Hippocampal formation (tissue), 2 donors: ENCODE measurements at regions not wholly inside any gene's neighbourhood (a gene's known extent, or its start where the extent isn't known, plus 50 kb on each side); places are given as distances from the start of the nearest gene placed in this dataset.
"Not testable (repeated sequence)": the region's sequence is repeated elsewhere in the genome, so short reads cannot be mapped to it uniquely, and the experiment has no call there.

Experiments used
- DNase-seq, 2 donors: peaks; one replicate each; lab custom pipeline; 2025; lab: John Stamatoyannopoulos, UW

DNA sequence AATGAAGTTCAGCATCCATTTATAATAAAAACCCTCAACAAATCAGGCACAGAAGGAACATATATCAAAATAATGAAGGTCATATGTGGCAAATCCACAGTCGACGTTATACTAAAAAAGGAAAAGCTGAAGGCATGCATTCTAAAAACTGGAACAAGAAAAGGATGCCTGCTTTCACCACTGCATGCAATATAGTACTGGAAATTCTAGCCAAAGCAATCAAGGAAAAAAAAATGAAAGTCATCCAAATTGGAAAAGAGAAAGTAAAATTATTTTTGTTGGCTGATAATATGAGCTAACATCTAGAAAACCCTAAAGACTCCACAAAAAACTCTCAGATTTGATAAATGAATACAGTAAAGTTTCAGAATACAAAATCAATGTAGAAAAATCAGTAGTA is 1123.2 kb downstream of the TBL1XR1 start:
- no peak for DNase-seq

GRCh38 chr3:176071943-176072342 is 1125.3 kb downstream of the TBL1XR1 start:
- DNase-seq = no peak

- no peak for DNase-seq
Measured at GRCh38 chr3:176068750-176069149, 1128.5 kb downstream of the TBL1XR1 start.

DNA sequence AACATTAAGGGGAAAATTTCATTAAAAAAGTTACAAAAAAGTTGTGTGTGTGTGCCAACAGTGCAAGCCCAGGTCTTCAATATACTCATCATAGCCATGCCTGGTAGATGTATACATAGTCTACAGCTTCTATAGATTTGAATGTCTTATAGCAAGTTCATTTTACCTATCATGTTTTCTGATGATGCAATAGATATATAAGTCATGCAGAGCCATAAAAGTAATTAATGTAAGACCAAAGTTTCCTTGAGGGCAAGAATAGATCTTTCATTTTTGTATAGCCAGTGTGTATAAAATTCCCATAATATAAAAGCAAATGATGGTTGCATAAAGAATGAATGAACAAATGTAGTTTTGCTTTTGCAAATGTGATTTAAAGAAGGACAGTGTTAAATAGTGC is 1138.4 kb downstream of the TBL1XR1 start:
- DNase-seq = no peak

DNA sequence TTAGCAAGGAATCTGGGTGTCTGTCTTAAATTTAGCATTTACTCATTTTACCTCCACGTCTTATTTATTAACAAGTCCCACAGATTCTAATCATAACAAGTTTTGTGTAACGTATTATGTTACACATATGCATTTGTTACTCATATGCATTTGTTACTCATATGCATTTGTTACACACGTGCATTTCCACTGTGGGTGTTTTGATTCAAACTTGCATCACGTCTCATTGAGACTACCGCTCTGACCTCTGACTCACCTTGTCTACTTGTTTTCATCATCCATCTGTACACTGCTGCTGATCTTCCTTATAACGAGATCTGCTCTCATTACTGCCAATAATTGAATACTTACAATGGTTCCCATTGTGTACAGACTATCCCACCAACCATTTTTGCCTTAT is 1141.4 kb downstream of the TBL1XR1 start:
- no peak for DNase-seq

DNA sequence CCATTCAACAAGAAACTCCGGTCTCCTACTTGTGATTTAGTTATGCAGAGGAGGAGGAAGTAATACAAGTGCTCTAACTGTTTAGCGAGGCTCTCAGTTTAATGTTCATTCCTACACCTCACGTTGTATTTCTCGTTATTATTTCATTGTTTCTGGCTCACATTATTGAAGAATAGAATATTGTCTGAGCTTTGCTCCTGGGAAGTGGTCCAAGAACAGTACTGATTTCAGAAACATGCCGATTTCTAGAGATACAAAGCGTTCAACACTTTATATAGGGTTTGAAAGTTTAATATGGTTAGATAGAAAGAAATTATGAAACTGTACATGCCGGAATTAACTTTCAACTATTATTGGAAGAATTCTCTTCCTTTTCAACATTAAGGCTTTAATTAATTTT is 1145.5 kb downstream of the TBL1XR1 start:
- DNase-seq = no peak

DNA sequence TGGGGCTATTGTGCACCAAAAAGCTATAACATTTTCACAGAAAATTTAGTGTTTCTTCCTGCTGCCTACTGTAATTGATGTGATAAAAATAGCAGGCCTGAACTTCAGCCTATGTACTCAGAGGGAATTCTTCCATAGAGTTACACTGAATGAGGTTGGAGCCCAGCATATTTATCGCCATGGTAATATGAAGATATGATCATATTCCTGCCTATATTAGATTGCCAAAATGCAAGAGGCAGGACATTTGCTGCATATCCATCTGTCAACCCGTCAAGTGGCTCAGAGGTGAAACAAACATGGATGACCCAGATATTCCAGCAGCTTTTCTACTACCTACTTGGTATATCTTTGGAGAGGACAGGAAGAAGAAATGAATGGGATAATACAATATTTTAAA is 1150.6 kb downstream of the TBL1XR1 start:
- no peak for DNase-seq

GRCh38 chr3:176041812-176042211 is 1155.5 kb downstream of the TBL1XR1 start:
- peak in 1 of 2 donors; percentile 2 for DNase-seq

- no peak for DNase-seq
Measured at GRCh38 chr3:176041185-176041584, 1156.1 kb downstream of the TBL1XR1 start.

GRCh38 chr3:176037636-176038035 is 1159.6 kb downstream of the TBL1XR1 start:
- DNase-seq = no peak

DNA sequence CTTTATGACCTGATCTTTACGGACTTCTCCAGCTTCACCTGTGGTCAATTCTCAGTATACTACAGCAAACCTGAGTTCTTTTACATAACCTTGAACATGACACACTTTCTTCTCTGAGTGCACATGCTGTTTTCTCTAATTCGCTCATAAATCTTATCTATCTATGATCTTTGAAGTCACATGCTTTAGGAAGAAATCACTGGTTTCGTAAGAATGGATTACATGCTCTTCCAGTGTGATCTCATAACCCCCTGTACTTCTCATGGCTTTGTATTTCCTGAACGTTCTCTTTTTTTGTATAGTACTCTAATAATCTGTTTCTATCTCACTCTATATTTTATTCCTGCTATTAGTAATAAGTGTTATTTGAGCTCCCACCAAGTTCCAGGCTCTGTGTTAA is 1165.2 kb downstream of the TBL1XR1 start:
- DNase-seq = no peak

GRCh38 chr3:176016203-176016602 is 1157.1 kb downstream of the NAALADL2 start:
- DNase-seq = not testable (repeated sequence)

DNA sequence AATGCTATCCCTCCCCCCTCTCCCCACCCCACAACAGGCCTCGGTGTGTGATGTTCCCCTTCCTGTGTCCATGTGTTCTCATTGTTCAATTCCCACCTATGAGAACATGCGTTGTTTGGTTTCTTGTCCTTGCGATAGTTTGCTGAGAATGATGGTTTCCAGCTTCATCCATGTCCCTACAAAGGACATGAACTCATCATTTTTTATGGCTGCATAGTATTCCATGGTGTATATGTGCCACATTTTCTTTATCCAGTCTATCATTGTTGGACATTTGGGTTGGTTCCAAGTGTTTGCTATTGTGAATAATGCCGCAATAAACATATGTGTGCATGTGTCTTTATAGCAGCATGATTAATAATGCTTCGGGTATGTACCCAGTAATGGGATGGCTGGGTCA is 1156.1 kb downstream of the NAALADL2 start:
- not testable (repeated sequence) for DNase-seq

DNA sequence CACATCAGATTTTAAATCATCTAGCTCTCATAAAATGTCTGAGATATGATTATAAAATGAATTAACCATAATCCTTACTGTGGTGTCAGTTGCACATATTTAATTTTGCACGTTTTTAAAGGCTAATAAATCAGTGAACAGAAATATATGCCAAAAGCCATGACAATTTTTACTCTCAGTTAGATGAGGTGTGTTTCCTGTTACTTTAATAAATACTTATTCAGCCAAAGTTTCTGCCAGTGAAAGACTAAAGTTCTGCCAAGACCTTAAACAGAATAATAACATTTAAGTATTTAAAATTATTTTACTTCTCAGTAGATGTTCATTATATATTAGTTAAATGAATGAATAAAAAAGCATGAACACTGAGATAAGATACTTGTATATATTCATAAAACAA is 1150.1 kb downstream of the NAALADL2 start:
- DNase-seq = no peak

GRCh38 chr3:176005564-176005963 is 1146.4 kb downstream of the NAALADL2 start:
- no peak for DNase-seq

- DNase-seq = no peak
Measured at GRCh38 chr3:175989161-175989560, 1130.0 kb downstream of the NAALADL2 start.

DNA sequence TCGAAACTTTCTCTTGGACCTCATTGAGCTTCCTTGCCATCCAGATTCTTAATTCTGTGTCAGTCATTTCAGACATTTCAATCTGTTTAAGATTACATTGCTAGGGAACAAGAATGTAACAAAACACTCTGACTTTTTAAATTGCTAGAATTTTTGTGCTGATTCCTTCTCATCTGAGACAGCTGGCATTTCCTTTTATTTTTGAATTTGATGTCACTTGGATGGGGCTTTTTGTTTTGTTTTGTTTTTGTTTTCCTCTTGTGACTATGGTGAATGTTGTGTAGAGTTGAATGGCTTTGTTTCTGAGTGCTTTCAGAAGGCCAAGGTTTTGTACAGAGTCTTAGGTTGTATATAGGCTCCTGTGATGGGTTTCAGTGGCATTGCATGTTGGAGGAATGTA is 1129.3 kb downstream of the NAALADL2 start:
- no peak for DNase-seq

GRCh38 chr3:175985781-175986180 is 1126.6 kb downstream of the NAALADL2 start:
- no peak for DNase-seq

GRCh38 chr3:175983379-175983778 is 1124.2 kb downstream of the NAALADL2 start:
- DNase-seq = no peak

- no peak for DNase-seq
Measured at GRCh38 chr3:175980486-175981090, 1121.5 kb downstream of the NAALADL2 start.

DNA sequence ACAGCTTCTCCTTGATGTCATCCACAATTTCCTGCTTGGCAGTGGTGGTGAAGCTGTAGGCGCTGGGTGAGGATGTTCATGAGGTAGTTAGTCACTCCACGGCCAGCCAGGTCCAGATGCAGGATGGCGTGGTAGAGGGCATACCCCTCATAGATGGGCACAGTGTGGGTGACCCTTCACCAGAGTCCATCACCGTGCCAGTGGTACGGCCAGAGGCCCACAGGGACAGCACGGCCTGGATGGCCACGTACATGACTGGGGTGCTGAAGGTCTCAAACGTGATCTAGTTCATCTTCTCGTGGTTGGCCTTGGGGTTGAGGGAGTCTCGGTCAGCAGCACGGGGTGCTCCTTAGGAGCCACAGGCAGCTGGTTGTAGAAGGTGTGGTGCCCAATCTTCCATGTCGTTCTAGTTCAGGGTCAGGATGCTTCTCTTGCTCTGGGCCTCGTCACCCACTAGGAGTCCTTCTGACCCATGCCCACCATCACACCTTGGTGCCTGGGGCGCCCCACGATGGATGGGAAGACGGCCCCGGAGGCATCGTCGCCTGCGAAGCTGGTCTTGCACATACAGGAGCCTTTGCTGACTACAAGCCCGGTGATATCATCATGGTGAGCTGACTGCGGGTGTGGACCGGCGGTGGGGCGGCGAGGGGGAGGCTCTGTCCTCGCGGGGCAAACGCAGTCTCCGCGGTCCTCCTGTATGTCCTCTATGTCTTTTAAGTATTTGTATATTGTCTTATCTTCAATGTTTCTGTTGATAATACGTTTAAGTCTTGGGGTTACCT is 1119.0 kb downstream of the NAALADL2 start:
- no peak for DNase-seq

DNA sequence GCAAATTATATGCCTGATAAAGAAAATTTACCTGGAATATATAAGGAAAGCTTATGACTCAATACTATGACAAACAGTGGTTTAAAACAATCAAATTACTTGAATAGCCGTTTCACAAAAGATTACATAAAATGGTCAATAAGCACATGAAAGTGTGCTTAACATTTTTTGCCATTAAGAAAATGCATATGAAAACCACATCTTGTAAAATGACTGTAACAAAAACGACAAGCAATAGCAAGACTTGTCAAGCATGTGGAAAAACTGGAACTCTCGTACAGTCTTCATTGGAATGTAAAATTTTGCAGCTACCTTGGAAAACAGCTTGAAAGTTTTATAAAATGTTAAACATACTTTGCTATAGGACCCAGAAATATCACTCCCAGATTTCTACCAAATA is 1110.3 kb downstream of the NAALADL2 start:
- no peak for DNase-seq

GRCh38 chr3:175965036-175965435 is 1105.9 kb downstream of the NAALADL2 start:
- DNase-seq = no peak

GRCh38 chr3:175957427-175957826 is 1098.3 kb downstream of the NAALADL2 start:
- no peak for DNase-seq
